ENCODE measurements at regions not wholly inside any gene's neighbourhood (a gene's known extent, or its start where the extent isn't known, plus 50 kb on each side); places are given as distances from the start of the nearest gene placed in this dataset.

DNA sequence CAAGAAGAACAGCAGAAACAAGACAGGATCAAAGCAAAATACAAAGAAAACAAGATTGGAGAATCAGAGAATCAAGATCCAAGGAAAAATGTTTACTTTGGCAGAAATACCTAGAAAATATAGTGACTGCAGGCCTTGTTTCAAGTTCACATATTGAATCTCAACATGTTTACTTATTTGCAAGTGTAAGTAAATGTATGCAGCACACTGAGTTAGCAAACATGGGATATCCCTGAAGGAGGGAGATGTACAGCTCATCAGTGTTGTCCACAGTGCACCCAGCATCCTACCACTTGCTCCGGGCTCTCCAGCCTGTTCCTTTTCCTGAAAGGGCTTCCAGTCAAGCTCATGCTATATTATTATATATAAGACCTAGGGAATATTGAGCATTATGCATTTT is 319.5 kb downstream of the PRL start:
- no peak overlapping the region for H3K4me2 ChIP-seq (ENCODE audit: insufficient read depth, insufficient read length, low read length)
- H2BK120ac ChIP-seq (ENCODE audit: low read depth, low read length, poor library complexity, severe bottlenecking) = no peak overlapping the region
- no peak overlapping the region for H3K4ac ChIP-seq (ENCODE audit: low read depth, low read length)
- no peak overlapping the region for H3K56ac ChIP-seq (ENCODE audit: insufficient read length, low read depth, low read length)
- WGBS (ENCODE audit: extremely low coverage, insufficient read length, low lambda C conversion rate) = no CpG with 5 or more reads among the region's 1 CpG
- H3K9me3 Mint-ChIP-seq = peaks cover 15 to 18% of the 10 kb centered on the region in 2 experiments
- H4K8ac ChIP-seq (replicated peaks; ENCODE audit: insufficient read length, low read depth, low read length) = no peak overlapping the region
- H4K5ac ChIP-seq (ENCODE audit: insufficient read length, low read depth, low read length) = no peak overlapping the region
- no peak overlapping the region for H3K27ac Mint-ChIP-seq
- no peak overlapping the region for H2AK5ac ChIP-seq (ENCODE audit: insufficient read length, low read length)
- peaks cover 2 to 4% of the 10 kb centered on the region in 2 experiments; a peak in 2 of 4 replicates for H3K4me1 Mint-ChIP-seq
- no peak overlapping the region for H3K14ac ChIP-seq (ENCODE audit: insufficient read depth, low read length)
- TF ChIP-seq, protein P1, sequence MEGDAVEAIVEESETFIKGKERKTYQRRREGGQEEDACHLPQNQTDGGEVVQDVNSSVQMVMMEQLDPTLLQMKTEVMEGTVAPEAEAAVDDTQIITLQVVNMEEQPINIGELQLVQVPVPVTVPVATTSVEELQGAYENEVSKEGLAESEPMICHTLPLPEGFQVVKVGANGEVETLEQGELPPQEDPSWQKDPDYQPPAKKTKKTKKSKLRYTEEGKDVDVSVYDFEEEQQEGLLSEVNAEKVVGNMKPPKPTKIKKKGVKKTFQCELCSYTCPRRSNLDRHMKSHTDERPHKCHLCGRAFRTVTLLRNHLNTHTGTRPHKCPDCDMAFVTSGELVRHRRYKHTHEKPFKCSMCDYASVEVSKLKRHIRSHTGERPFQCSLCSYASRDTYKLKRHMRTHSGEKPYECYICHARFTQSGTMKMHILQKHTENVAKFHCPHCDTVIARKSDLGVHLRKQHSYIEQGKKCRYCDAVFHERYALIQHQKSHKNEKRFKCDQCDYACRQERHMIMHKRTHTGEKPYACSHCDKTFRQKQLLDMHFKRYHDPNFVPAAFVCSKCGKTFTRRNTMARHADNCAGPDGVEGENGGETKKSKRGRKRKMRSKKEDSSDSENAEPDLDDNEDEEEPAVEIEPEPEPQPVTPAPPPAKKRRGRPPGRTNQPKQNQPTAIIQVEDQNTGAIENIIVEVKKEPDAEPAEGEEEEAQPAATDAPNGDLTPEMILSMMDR (conservative IDR thresholded peaks at IDR 0.05) = no peak
- no peaks in the 10 kb centered on the region for H3K79me1 ChIP-seq (ENCODE audit: insufficient read depth, low read depth, low read length, poor library complexity, severe bottlenecking)
- H3K36me3 Mint-ChIP-seq (ENCODE audit: insufficient read depth in 1 of 3, low read depth in 3 of 3) = peaks cover 45 to 68% (median 58%) of the 10 kb centered on the region in 3 experiments
- no peak for DNase-seq
- no peaks in the 10 kb centered on the region for H3K23me2 ChIP-seq (ENCODE audit: insufficient read length, low read depth, low read length, poor library complexity, severe bottlenecking)
- H3K4me1 ChIP-seq (ENCODE audit: insufficient read depth, low read length) = no peaks in the 10 kb centered on the region
- H2BK15ac ChIP-seq (ENCODE audit: low read depth, low read length) = no peak overlapping the region
- peaks cover 8% of the 10 kb centered on the region for H3K9me3 ChIP-seq (ENCODE audit: control insufficient read depth, low read depth, low read length)
- no peak overlapping the region for H3K27ac ChIP-seq (ENCODE audit: insufficient read length, low read depth, low read length)
- no peak overlapping the region for H3K18ac ChIP-seq (ENCODE audit: insufficient read length, low read depth, low read length)
- H3K79me2 ChIP-seq (ENCODE audit: insufficient read depth, low read length) = peaks cover 2% of the 10 kb centered on the region; the same call in 1 of the 2 replicates
- no peak overlapping the region for H3K9ac ChIP-seq (ENCODE audit: extremely low read depth, insufficient read length, low read length)
- no peak overlapping the region for H3K4me3 Mint-ChIP-seq
- no peak overlapping the region for H3T11ph ChIP-seq (ENCODE audit: low read length)
- H4K91ac ChIP-seq (ENCODE audit: insufficient read length, low read depth, low read length) = no peak overlapping the region
- H3K27me3 ChIP-seq (ENCODE audit: insufficient read depth, low read length) = no peaks in the 10 kb centered on the region
- no peak overlapping the region for H2AFZ ChIP-seq (ENCODE audit: low read length)
- no peak overlapping the region for H2BK20ac ChIP-seq (ENCODE audit: low read depth, low read length, poor library complexity, severe bottlenecking)
- no peaks in the 10 kb centered on the region for H3K27me3 Mint-ChIP-seq (ENCODE audit: low read depth)
- H3K23ac ChIP-seq (ENCODE audit: insufficient read length, low read depth, low read length) = no peak overlapping the region
- no peak overlapping the region for H2BK5ac ChIP-seq (ENCODE audit: insufficient read length, low read length)
- H2BK12ac ChIP-seq (ENCODE audit: insufficient read length, low read depth, low read length) = no peak overlapping the region
- no peaks in the 10 kb centered on the region for H4K20me1 ChIP-seq (ENCODE audit: control insufficient read depth, insufficient read depth, insufficient read length)
